ENCODE measurements at regions not wholly inside any gene's neighbourhood (a gene's known extent, or its start where the extent isn't known, plus 50 kb on each side); places are given as distances from the start of the nearest gene placed in this dataset.
"Not testable (repeated sequence)": the region's sequence is repeated elsewhere in the genome, so short reads cannot be mapped to it uniquely, and the experiment has no call there.

GRCh38 chr12:47408171-47408871 lies 297.5 kb downstream of the RPAP3 start:
- no peak for DNase-seq

GRCh38 chr12:47407463-47408129 lies 298.2 kb downstream of the RPAP3 start:
- DNase-seq, result no peak

- no peak for DNase-seq
Observed at GRCh38 chr12:47403681-47404080, 302.1 kb downstream of the RPAP3 start.

GRCh38 chr12:47401196-47401595 lies 304.6 kb downstream of the RPAP3 start:
- not testable (repeated sequence) for DNase-seq

- no peak for DNase-seq
Observed at GRCh38 chr12:47400266-47400665, 305.6 kb downstream of the RPAP3 start.

- DNase-seq, result peak; percentile 76
Observed at GRCh38 chr12:47397664-47398281, 308.1 kb downstream of the RPAP3 start.

GRCh38 chr12:47396902-47397663 lies 308.7 kb downstream of the RPAP3 start:
- no peak for DNase-seq

GRCh38 chr12:47394070-47394469 lies 311.8 kb downstream of the RPAP3 start:
- DNase-seq, result peak; percentile 39

- DNase-seq, result no peak
Observed at GRCh38 chr12:47393403-47393790, 312.4 kb downstream of the RPAP3 start.

GRCh38 chr12:47391566-47391965 lies 311.8 kb upstream of the AMIGO2 start:
- DNase-seq, result peak; percentile 61

GRCh38 chr12:47388712-47389111 lies 309.0 kb upstream of the AMIGO2 start:
- no peak for DNase-seq

- DNase-seq, result peak; percentile 18
Observed at GRCh38 chr12:47387994-47388393, 308.2 kb upstream of the AMIGO2 start.

GRCh38 chr12:47385653-47386052 lies 305.9 kb upstream of the AMIGO2 start:
- no peak for DNase-seq

- no peak for DNase-seq
Observed at GRCh38 chr12:47383942-47384341, 304.2 kb upstream of the AMIGO2 start.

- no peak for DNase-seq
Observed at GRCh38 chr12:47382305-47382704, 302.5 kb upstream of the AMIGO2 start.

GRCh38 chr12:47378907-47379306 lies 299.1 kb upstream of the AMIGO2 start:
- no peak for DNase-seq

GRCh38 chr12:47378222-47378582 lies 298.4 kb upstream of the AMIGO2 start:
- no peak for DNase-seq

- no peak for DNase-seq
Observed at GRCh38 chr12:47377414-47378221, 297.9 kb upstream of the AMIGO2 start.

GRCh38 chr12:47376927-47377326 lies 297.2 kb upstream of the AMIGO2 start:
- DNase-seq, result no peak

GRCh38 chr12:47373554-47374150 lies 293.9 kb upstream of the AMIGO2 start:
- no peak for DNase-seq

- DNase-seq, result no peak
Observed at GRCh38 chr12:47370421-47370820, 290.7 kb upstream of the AMIGO2 start.

- no peak for DNase-seq
Observed at GRCh38 chr12:47369085-47369484, 289.3 kb upstream of the AMIGO2 start.
